GOT3 (cell line): ENCODE measurements at regions not wholly inside any gene's neighbourhood (a gene's known extent, or its start where the extent isn't known, plus 50 kb on each side); places are given as distances from the start of the nearest gene placed in this dataset.

ENCODE experiments used
- DNase-seq: peaks from one replicate; lab custom pipeline; 2025; ENCODE audit warnings: mixed read lengths; lab: John Stamatoyannopoulos, UW

GRCh38 chr2:66960161-66960560 lies 437.0 kb upstream of the ETAA1 start:
- DNase-seq: no peak

GRCh38 chr2:66962716-66963115 lies 434.4 kb upstream of the ETAA1 start:
- DNase-seq: no peak

GRCh38 chr2:66966631-66967030 lies 430.5 kb upstream of the ETAA1 start:
- DNase-seq: no peak

GRCh38 chr2:66968946-66969345 lies 428.2 kb upstream of the ETAA1 start:
- DNase-seq: no peak

- no peak for DNase-seq
These were observed 416.1 kb upstream of the ETAA1 start for GRCh38 chr2:66981074-66981473.

- no peak for DNase-seq
These were observed 414.4 kb upstream of the ETAA1 start for GRCh38 chr2:66982766-66983165.

- no peak for DNase-seq
These were observed 412.3 kb upstream of the ETAA1 start for GRCh38 chr2:66984864-66985263.

- DNase-seq: no peak
These were observed 411.2 kb upstream of the ETAA1 start for GRCh38 chr2:66985906-66986305.

- DNase-seq: no peak
These were observed 409.4 kb upstream of the ETAA1 start for GRCh38 chr2:66987733-66988132.

GRCh38 chr2:66994654-66995053 lies 402.5 kb upstream of the ETAA1 start:
- DNase-seq: no peak

GRCh38 chr2:66995636-66996035 lies 401.5 kb upstream of the ETAA1 start:
- DNase-seq: no peak

- DNase-seq: no peak
These were observed 394.3 kb upstream of the ETAA1 start for GRCh38 chr2:67002618-67003371.

GRCh38 chr2:67006373-67006960 lies 390.7 kb upstream of the ETAA1 start:
- DNase-seq: no peak

- DNase-seq: no peak
These were observed 389.0 kb upstream of the ETAA1 start for GRCh38 chr2:67008155-67008554.

- DNase-seq: no peak
These were observed 385.0 kb upstream of the ETAA1 start for GRCh38 chr2:67012165-67012564.

GRCh38 chr2:67013821-67014220 lies 383.3 kb upstream of the ETAA1 start:
- no peak for DNase-seq

GRCh38 chr2:67015681-67016080 lies 381.5 kb upstream of the ETAA1 start:
- no peak for DNase-seq

GRCh38 chr2:67018301-67018700 lies 378.8 kb upstream of the ETAA1 start:
- no peak for DNase-seq

- no peak for DNase-seq
These were observed 365.1 kb upstream of the ETAA1 start for GRCh38 chr2:67032076-67032475.

GRCh38 chr2:67036444-67036843 lies 360.7 kb upstream of the ETAA1 start:
- DNase-seq: no peak

- DNase-seq: no peak
These were observed 359.5 kb upstream of the ETAA1 start for GRCh38 chr2:67037655-67038054.

GRCh38 chr2:67038195-67038594 lies 358.9 kb upstream of the ETAA1 start:
- DNase-seq: no peak

GRCh38 chr2:67039058-67039457 lies 358.1 kb upstream of the ETAA1 start:
- DNase-seq: no peak

- DNase-seq: no peak
These were observed 357.5 kb upstream of the ETAA1 start for GRCh38 chr2:67039517-67040103.
